Left lobe of liver (tissue), 2 donors: ENCODE measurements at regions not wholly inside any gene's neighbourhood (a gene's known extent, or its start where the extent isn't known, plus 50 kb on each side); places are given as distances from the start of the nearest gene placed in this dataset.
"Not testable (repeated sequence)": the region's sequence is repeated elsewhere in the genome, so short reads cannot be mapped to it uniquely, and the experiment has no call there.

Experiments
- ATAC-seq: fragments of 200-7000 bp; cut with Tn5 transposase; one replicate; pipeline ENCODE4 v1.9.1; 2020; ENCODE audit warnings: mild to moderate bottlenecking, moderate library complexity
- DNase-seq: peaks from one replicate; pipeline ENCODE4 v3.0.0-alpha.2; 2020; ENCODE audit warnings: low spot score
- donor health status: DM: no; HTN: no; CAD: no; lungs with moderate emphysema.
- donor health status: DM: no; HTN: yes; CAD: no.

- ATAC-seq = no peak
Measured at GRCh38 chr1:121566346-121566745, 381.6 kb downstream of the SRGAP2C start.

GRCh38 chr1:121569428-121569827 is 384.7 kb downstream of the SRGAP2C start:
- DNase-seq = no peak

More at GRCh38 chr1:121566346-121566745, 381.6 kb downstream of the SRGAP2C start:
- no peak for DNase-seq

DNA sequence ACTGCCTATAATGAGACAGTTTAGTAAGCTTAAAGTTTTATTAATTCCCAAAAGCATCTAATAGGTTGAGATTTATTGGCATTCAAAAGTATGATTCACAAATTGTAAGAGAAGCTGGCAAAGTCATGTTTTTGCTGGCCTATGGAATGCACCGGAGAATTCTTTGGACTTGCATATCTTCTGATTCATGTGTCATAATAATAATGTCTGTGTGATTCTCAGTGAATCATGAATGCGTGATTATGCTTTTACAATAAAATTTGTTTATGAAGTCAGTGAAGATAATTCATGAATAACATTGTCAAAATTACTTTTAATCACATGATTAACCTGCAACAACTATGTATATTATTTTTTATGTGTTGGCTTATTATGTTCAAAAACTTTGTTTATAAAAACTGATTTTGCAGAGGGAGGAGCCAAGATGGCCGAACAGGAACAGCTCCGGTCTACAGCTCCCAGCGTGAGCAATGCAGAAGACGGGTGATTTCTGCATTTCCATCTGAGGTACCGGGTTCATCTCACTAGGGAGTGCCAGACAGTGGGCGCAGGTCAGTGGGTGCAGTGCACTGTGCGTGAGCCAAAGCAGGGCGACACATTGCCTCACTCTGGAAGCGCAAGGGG is 389.2 kb downstream of the SRGAP2C start:
- not testable (repeated sequence) for ATAC-seq, DNase-seq

More at GRCh38 chr1:121569428-121569827, 384.7 kb downstream of the SRGAP2C start:
- ATAC-seq = no peak

DNA sequence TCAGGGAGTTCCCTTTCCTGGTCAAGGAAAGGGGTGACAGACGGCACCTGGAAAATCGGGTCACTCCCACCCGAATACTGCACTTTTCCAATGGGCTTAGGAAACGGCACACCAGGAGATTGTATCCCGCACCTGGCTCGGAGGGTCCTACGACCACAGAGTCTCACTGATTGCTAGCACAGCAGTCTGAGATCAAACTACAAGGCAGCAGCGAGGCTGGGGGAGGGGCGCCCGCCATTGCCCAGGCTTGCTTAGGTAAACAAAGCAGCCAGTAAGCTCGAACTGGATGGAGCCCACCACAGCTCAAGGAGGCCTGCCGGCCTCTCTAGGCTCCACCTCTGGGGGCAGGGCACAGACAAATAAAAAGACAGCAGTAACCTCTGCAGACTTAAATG is 389.7 kb downstream of the SRGAP2C start:
- not testable (repeated sequence) for ATAC-seq

GRCh38 chr1:121582898-121583297 is 398.1 kb downstream of the SRGAP2C start:
- ATAC-seq, DNase-seq: not testable (repeated sequence)

More for the DNA sequence above, 389.7 kb downstream of the SRGAP2C start:
- not testable (repeated sequence) for DNase-seq

DNA sequence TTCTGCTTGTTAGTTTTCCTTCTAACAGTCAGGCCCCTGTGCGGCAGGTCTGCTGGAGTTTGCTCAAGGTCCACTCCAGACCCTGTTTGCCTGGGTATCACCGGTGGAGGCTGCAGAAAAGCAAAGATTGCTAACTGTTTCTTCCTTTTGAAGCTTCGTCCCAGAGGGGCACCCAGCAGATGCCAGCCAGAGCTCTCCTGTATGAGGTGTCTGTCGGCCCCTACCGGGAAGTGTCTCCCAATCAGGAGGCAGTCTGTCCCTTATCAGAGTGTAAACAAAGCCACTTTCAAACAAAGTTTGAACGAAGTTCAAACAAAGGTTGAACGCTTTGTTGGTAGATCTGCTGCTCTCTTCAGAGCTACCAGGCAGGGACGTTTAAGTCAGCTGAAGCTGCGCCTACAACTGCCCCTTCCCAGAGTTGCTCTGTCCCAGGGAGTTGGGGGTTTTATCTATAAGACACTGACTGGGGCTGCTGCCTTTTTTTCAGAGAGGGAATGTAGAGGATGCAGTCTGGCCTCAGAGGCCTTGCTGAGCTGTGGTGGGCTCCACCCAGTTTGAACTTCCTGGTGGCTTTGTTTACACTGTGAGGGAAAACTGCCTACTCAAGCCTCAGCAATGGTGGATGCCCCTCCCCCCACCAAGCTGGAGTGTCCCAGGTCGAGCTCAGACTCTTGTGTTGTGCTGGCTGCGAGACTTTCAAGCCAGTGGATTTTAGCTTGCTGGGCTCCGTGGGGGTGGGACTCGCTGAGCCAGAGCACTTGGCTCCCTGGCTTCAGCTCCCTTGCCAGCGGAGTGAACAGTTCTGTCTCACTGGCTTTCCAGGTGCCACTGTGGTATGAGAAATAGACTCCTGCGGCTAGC is 401.8 kb downstream of the SRGAP2C start:
- ATAC-seq (peak; percentile 70), DNase-seq (no peak)

- ATAC-seq = no peak
- DNase-seq = no peak
Measured at GRCh38 chr1:121587230-121587569, 402.4 kb downstream of the SRGAP2C start.

DNA sequence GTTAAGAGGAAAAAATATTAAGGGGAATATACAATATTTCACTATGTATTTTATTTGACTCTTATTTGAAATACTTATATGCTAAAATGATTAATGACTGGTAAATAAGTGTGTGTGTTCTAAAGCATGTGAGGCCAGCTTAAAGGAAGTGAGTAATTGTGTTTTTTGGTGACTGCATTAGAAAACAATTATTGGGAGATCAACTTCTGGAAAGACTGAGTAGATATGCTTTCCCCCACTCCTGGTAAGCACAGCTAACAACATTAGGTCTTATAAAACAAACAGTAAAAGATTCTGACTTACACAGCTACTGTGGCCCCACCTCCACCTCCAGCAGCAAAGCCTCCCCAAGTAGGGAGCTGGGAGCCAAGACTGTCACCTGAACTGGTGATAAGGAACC is 403.0 kb downstream of the SRGAP2C start:
- ATAC-seq = no peak
- DNase-seq = no peak

DNA sequence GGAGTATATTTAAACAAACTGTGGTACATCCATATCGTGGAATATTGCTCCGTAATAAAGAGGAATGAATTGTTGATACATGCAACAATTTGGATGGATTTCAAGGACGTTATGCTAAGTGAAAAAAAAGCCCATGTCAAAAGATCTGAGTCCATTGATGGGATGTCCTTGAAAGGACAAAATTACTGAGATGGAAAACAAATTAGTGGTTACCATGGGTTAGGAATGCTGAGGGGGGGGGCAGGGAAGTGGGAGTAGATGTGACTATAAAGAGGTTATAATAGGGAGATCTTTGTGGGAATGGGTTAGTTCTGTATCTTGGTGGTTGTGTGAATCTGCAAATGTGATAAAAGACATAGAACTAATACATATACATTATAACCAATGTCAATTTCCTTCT is 409.3 kb downstream of the SRGAP2C start:
- DNase-seq (no peak), ATAC-seq (no peak)

DNA sequence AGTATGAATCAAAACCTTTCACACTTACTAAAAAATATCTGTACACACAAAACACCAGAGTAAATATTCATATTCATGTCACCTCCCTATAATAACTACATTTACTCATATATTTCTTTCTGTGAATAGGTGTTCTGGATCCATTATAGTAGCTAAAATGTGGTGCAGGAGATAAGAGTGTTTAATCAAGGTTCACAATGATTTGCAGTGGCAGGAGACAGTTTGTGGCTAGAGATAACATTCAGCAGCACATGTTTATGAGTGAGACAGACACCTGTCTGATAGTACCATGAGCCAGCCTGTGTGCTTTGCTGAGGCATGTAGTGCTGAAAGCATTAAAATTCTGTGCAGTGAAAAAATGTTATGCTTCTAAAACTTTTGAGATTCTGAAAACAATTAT is 410.3 kb downstream of the SRGAP2C start:
- DNase-seq (no peak), ATAC-seq (no peak)

GRCh38 chr1:121604843-121605444 is 420.2 kb downstream of the SRGAP2C start:
- not testable (repeated sequence) for DNase-seq, ATAC-seq

DNA sequence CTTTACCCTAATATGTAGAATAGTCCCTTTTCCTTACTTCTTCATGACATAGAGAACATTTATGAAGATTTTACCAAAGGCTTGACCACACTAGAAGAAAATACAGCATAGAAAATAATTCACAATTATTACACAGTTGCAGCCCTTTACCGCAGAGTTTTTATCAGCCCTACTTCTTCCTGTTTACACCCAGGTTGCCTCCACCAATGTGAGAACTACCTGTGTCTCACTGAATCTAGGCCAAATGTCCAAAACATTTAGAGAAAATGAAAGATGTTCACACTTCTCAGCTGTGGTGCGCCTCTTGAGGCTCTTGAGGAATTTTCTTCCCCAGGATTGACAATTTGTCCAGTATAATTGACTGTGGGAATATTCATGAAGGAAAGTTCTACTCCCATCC is 422.7 kb downstream of the SRGAP2C start:
- not testable (repeated sequence) for DNase-seq, ATAC-seq
